Midbrain (tissue), 1 donor: ENCODE measurements at regions not wholly inside any gene's neighbourhood (a gene's known extent, or its start where the extent isn't known, plus 50 kb on each side); places are given as distances from the start of the nearest gene placed in this dataset.
"Not testable (repeated sequence)": the region's sequence is repeated elsewhere in the genome, so short reads cannot be mapped to it uniquely, and the experiment has no call there.

Source experiments
- DNase-seq: peaks from one replicate; lab custom pipeline; 2025; lab: John Stamatoyannopoulos, UW

DNA sequence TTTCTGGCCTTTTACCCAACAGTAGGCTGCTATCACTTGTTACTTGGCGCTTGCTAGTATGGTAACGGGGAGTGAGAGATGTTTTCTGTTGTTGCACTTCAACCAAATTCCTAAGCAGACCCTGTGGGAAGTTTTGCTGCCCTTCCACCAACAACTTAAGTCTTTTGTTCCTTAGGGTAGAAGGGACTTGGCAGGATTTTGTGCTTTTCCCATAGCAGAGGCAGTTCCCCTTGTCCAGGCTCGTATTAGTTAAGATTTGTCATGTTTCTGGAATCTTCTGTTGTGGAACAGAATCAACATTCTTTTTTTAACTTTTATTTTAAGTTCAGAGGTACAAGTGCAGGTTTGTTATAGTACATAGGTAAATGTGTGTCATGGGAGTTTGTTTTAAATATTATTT lies 73.2 kb upstream of the SGIP1 start:
- DNase-seq, result no peak

- no peak for DNase-seq
Measured at GRCh38 chr1:66462313-66462712, 71.6 kb upstream of the SGIP1 start.

DNA sequence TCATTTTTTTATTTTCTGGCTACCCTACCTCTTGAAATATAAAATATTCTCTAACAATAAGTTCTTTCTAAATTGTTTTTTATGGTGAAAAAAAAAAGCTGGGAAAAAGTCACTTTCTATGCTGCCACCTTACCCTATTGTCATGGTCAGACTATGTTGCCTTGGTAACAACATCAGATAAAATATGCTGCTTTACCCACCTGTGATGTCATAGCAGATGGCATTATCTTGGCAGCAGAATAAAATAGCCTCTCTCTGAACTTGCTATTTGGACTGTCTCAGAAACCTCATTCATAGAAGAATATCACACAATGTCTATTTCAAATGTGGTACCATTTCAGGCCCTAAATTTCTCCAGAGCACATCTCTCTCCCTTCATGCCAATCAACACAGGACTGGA lies 69.6 kb upstream of the SGIP1 start:
- no peak for DNase-seq

DNA sequence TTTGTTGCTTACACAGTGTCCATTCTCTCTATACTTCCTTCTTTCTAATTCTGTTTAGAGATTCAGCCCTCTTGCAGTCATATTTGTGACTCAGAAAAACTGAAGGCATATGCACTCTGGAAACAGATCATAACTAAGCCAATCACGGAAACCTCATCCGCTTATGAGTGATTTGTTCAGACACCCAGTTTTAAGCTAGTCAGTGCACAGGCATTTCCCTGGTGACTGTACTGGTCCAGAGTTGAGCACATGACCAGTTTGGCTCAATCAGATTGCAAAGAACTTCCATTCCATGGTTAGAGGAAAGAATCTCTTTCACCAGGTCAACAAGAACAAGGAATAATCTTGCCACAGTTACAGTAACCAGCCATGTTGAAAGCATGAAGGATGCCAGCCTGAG lies 69.2 kb upstream of the SGIP1 start:
- no peak for DNase-seq

DNA sequence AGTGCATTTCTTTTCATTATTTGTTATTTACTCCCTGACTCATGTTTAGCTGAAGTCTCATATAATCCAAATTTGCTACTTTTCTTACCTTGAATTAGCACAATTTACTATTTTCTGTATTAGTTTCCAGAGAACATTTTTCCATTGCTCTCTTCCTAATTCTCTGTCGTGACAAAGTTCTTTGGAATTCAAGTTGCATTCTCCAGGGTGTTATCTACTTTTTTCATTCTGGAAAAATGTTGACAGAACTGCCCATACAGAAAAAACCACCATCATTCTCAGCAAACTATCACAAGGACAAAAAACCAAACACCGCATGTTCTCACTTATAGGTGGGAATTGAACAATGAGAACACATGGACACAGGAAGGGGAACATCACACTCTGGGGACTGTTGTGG lies 67.3 kb upstream of the SGIP1 start:
- DNase-seq, result not testable (repeated sequence)

GRCh38 chr1:66468722-66469121 lies 65.2 kb upstream of the SGIP1 start:
- no peak for DNase-seq

GRCh38 chr1:66475940-66476339 lies 58.0 kb upstream of the SGIP1 start:
- DNase-seq, result no peak

GRCh38 chr1:66476774-66477173 lies 57.2 kb upstream of the SGIP1 start:
- DNase-seq, result no peak

DNA sequence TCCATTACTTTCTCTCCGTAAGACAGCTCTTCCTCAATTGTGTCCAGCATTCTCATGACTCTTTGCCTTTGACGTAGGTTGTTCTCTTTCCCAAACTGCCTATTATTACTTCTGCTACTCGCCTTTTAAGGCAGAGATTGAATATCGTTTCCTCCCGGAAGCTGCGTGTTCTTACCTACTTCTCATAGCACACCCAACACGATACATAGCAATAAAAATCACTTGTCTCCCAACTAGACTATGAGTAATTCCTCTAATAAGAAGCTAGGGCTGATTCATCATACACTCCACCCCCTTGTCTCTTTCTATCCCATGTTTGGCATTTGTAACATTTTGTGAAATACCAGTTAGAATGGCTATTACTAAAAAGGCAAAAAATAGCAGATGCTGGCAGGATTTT lies 55.8 kb upstream of the SGIP1 start:
- DNase-seq, result no peak

DNA sequence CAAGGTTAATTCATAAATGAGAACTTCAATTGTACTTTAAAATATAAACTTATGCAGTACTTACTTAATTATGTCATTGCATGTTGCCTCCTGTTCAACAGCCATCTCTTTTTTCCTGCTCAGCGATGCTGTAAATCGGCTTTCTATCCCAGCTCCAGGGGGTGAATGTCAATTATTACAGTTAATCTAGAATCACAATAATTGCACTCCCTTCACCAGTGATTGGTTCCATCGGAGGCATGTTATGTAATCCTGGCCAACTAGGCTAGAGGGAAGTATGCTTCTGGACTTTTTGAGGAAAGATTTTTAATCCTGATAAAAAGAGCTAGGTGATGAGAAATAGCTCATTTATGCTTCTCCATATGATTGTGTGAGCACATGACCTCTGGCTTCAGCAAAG lies 53.8 kb upstream of the SGIP1 start:
- DNase-seq, result no peak

DNA sequence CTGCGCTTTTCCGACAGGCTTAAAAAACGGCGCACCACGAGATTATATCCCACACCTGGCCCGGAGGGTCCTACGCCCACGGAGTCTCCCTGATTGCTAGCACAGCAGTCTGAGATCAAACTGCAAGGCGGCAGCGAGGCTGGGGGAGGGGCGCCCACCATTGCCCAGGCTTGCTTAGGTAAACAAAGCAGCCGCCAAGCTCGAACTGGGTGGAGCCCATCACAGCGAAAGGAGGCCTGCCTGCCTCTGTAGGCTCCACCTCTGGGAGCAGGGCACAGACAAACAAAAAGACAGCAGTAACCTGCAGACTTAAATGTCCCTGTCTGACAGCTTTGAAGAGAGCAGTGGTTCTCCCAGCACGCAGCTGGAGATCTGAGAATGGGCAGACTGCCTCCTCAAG lies 52.7 kb upstream of the SGIP1 start:
- DNase-seq, result not testable (repeated sequence)
